Nephron progenitor cell (in vitro differentiated cells): ENCODE measurements at regions not wholly inside any gene's neighbourhood (a gene's known extent, or its start where the extent isn't known, plus 50 kb on each side); places are given as distances from the start of the nearest gene placed in this dataset.

Experiments used
- DNase-seq: peaks from one replicate; pipeline ENCODE4 v3.0.0; 2021
- H3K27ac Mint-ChIP-seq: 2 replicates; pipeline ENCODE4 v1.8.0; 2021; ENCODE audit warnings: mild to moderate bottlenecking, moderate library complexity, mixed read lengths
- H3K27me3 Mint-ChIP-seq: 2 replicates; pipeline ENCODE4 v1.8.0; 2021; ENCODE audit warnings: mild to moderate bottlenecking, low read depth, mixed read lengths; ENCODE audit not compliant: poor library complexity
- H3K36me3 Mint-ChIP-seq: 2 replicates; pipeline ENCODE4 v1.8.0; 2021; ENCODE audit warnings: low read depth, mixed read lengths
- H3K4me1 Mint-ChIP-seq: 2 replicates; pipeline ENCODE4 v1.8.0; 2021; ENCODE audit warnings: mixed read lengths
- H3K4me3 Mint-ChIP-seq: 2 replicates; pipeline ENCODE4 v1.8.0; 2021; ENCODE audit warnings: mild to moderate bottlenecking, moderate library complexity, mixed read lengths
- H3K9me3 Mint-ChIP-seq: 2 replicates; pipeline ENCODE4 v1.8.0; 2021; ENCODE audit warnings: mild to moderate bottlenecking, moderate library complexity, mixed read lengths
- TF ChIP-seq, protein P1 (sequence below): fragments of 200-600 bp; sonication (generic); IDR thresholded peaks from 2 replicates; pipeline ENCODE4 v1.5.0; 2021; ENCODE audit warnings: antibody characterized with exemption

DNA sequence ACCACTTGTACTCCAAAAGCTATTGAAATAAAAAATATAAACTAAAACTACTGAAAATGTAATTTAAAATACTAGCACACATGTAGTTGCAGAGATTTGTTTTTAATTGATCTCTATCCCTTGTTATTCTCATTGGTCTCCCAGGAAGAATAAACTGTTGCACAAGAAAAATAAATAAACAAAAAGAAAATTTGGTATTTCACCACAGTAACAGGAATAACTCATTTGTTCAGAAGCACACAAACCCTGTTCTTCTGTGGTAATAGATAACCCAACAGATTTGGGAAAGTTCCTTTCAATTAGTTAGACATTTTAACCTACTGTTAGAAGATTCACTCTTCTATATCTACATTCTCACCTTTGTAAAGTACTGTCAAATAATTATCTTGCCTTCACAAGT is 70.9 kb upstream of the APOOL start:
- no peaks in the 10 kb centered on the region for H3K4me1 Mint-ChIP-seq
- no peak for DNase-seq
- no peak overlapping the region for H3K27ac Mint-ChIP-seq
- H3K27me3 Mint-ChIP-seq, result no peaks in the 10 kb centered on the region
- no peak overlapping the region for H3K4me3 Mint-ChIP-seq
- TF ChIP-seq, protein P1, sequence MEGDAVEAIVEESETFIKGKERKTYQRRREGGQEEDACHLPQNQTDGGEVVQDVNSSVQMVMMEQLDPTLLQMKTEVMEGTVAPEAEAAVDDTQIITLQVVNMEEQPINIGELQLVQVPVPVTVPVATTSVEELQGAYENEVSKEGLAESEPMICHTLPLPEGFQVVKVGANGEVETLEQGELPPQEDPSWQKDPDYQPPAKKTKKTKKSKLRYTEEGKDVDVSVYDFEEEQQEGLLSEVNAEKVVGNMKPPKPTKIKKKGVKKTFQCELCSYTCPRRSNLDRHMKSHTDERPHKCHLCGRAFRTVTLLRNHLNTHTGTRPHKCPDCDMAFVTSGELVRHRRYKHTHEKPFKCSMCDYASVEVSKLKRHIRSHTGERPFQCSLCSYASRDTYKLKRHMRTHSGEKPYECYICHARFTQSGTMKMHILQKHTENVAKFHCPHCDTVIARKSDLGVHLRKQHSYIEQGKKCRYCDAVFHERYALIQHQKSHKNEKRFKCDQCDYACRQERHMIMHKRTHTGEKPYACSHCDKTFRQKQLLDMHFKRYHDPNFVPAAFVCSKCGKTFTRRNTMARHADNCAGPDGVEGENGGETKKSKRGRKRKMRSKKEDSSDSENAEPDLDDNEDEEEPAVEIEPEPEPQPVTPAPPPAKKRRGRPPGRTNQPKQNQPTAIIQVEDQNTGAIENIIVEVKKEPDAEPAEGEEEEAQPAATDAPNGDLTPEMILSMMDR, result no peak
- H3K36me3 Mint-ChIP-seq, result no peaks in the 10 kb centered on the region
- peaks cover 32% of the 10 kb centered on the region for H3K9me3 Mint-ChIP-seq

DNA sequence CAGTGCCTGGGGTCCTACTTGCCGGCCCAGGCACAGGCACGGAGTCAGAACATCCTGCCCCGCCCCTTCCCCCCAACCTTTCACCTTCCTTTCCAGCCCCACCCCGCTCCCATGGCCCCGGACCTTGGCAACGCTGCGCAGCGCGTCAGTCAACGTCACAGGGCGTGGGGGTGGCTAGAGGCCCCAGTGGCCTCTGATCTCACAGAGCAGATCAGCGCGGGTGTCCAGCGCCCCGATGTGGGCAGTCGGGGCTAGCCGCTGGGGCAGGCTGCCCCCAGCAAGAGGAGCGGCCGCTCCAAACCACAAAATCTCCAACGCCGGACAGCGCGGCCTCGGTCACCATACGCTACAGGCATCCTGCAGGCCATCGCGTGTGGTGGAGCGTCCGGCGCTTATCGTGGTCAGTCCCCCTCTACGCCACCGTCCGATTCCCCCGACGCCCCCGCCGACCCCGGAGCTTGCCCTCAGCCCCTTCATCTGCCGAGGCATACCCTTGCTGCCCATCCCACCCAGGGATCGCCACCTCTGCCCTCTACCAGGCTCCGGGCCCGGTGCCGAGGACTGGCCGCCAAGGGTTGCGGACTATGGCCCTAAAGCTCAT is 69.6 kb upstream of the APOOL start:
- Mint-ChIP-seq H3K27me3 (no peaks in the 10 kb centered on the region), H3K9me3 (peaks cover 32% of the 10 kb centered on the region), H3K36me3 (no peaks in the 10 kb centered on the region), H3K4me3 (no peak overlapping the region), H3K4me1 (no peaks in the 10 kb centered on the region), H3K27ac (no peak overlapping the region)
- TF ChIP-seq, protein P1, result no peak
- DNase-seq, result no peak
